GM21423 (cell line): ENCODE measurements at regions not wholly inside any gene's neighbourhood (a gene's known extent, or its start where the extent isn't known, plus 50 kb on each side); places are given as distances from the start of the nearest gene placed in this dataset.
"Not testable (repeated sequence)": the region's sequence is repeated elsewhere in the genome, so short reads cannot be mapped to it uniquely, and the experiment has no call there.

Source experiments
- ATAC-seq: cut with Tn5 transposase; IDR thresholded peaks from one replicate; pipeline ENCODE4 v1.9.1; 2021; ENCODE audit warnings: mild to moderate bottlenecking, moderate library complexity; ENCODE audit not compliant: unreplicated experiment

- no peak for ATAC-seq
These were observed 278.2 kb downstream of the GATA3 start for GRCh38 chr10:8332730-8333111.

- ATAC-seq, result no peak
These were observed 280.1 kb downstream of the GATA3 start for GRCh38 chr10:8334631-8335030.

DNA sequence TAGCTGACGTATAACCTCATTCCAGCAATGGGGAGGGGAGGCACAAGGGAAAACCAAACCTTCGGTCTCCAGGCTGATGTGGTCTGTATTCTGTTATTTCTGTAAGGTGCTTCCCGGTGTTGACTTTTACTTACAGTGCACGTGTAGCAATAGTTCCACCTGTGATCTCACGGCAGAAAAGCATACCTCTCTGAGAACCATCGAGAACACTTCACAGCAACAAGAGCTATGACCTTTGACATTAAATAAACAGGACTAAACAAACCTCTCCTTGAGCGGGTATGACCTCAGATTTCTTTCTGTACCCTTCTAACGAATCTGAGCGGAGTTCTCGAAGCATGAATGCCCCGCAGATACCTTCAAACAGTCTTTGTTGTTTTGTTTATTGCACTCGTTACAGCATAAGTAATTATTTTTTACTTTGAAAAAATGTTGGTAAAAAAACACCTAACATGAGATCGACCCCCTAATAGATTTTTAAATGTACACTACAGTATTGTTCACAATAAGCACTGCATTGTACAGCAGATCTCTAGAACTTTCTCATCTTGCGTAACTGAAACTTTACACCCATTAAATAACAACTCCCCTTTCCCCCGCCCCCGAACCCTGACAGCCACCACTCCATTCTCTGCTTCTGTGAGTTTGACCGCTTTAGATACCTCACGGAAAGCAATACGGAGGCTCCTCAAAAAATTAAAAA is 282.3 kb downstream of the GATA3 start:
- ATAC-seq, result no peak

DNA sequence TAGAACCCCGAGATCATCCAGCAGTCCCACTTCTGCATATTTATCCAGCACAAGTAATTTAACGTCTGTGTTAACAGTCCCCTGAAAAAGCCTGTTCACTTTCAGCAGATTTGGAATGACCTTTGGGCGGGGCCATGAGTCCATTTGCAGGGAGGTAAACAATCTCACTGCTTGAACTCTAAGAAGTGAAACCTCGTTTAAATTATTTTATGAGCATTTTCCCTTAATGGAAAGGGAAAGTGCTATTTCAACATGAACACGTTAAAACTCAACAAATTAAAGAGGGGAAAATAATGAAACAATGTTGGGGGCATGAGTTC is 282.8 kb downstream of the GATA3 start:
- no peak for ATAC-seq

- ATAC-seq, result no peak
These were observed 283.8 kb downstream of the GATA3 start for GRCh38 chr10:8338177-8338766.

GRCh38 chr10:8344756-8345155 is 290.3 kb downstream of the GATA3 start:
- no peak for ATAC-seq

GRCh38 chr10:8346861-8347260 is 292.4 kb downstream of the GATA3 start:
- no peak for ATAC-seq

GRCh38 chr10:8347614-8348013 is 293.1 kb downstream of the GATA3 start:
- ATAC-seq, result not testable (repeated sequence)

DNA sequence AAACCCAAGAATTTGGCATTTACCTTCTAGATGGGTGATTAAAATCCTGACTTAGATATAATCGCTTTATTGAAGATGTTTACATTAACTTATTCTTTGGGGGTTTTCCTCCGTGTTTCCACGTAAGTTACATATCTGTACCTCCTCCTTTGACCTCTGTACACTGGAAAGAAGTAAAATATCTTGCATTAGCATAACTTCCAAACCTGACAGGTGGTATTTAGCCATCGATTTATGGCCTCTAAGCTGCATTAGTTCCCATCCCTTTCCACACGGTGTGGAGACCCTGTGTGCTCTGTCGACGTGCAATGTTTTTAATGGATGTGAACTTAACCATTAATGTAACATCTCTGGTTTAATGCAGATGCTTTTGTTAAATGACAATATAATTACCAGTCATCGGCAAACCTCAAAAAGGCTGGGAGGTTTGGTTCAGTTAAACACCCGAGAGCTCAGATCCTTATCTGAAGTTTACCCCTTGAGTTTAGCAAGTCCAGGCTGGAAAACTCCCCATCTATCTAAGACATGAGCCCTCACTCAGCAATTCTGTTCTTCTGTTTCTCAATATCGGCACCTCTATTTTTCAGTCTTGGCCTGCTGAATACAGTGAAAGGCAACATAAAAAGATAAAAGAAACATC is 295.2 kb downstream of the GATA3 start:
- no peak for ATAC-seq

DNA sequence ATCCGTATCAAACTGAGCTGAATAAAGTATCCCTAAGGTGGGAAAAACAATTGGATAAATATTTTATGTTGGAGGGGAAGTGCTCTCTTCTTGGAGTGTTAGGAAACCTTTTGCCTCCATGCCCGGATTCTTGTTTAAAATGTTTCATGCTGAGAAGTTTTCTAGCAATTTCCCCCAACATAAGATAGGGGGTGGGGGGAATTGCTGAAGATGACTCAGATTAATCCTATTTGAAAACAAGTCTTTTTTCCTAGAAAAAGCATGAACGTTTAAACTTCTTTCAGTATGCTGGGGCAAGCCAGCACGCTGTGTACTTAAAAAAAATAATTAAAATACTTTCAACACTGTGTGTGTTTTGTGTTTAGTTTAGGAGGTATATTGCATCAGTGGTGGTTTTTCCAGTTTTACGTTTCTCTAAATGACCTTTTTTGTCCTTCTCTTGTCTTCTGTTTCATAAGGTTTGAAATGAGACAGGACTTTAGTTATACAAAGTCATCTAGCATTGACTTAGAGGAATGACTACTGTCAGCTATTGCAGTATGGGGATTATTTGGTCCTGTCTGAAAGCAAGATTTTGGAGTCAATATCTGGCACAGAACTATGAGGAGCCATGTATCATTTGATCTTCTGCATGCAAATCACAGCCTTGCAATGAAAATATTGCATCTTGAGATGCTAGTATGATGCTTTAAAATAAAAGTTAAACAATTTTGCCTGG is 295.9 kb downstream of the GATA3 start:
- no peak for ATAC-seq

DNA sequence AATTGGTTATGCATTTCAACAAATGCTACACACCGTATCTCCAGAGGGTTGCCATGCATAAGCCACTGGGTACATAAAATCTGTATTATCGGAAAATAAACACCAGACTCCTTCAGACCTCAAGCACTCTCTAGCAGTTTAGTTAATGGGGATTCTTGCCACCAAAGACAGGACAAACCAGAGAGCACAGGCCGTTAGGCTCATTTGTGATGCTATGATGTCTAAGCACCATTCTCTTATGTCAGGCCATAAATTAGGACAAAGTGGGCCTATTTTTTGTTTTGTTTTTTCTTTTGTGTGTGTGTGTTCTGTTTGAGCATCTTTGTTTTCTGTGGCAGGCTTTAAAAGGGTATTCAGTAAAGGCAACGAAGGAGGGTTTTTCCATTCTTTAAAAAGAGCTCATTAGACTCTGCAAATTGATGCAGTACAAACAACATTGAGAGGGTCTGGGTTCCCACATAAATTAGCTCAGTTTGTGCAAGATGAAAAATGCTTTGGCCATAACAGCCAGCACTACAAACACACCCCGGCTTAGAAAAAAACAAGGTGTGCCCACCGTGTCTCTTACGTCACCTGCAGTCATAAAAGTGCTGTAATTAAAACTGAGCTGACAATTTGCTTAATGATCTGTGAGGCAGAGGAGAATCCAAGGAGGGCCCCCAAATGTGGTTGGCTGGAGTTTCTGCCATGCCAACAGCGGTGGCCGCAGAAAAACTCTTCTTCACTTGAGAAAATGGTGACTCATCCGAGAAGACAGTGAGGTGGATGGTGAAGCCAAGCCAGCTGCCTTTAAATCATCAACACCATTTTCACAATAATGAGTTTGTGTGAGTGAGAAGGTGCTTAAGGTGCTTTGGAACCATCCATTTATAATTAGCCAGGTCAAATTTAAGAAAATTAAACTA is 297.9 kb downstream of the GATA3 start:
- no peak for ATAC-seq

DNA sequence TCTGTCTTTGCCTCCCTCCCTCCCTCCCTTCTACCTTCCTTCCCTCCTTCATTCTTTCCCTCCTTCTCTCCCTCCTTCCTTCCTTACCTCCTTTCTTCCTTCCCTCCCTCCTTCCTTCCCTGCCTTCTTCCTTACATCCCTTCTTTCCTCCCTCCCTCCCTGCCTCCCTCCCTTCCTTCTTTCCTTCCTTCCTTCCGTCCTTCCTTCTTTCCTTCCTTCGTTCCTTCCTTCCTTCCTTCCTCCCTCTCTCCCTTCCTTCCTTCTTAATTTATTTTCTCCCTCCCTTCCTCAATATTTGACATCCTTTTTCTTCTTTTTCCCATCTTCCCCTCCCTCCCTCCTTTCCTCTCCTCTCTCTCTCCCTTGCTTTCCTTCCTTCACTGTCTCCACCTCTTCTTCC is 301.8 kb downstream of the GATA3 start:
- no peak for ATAC-seq

DNA sequence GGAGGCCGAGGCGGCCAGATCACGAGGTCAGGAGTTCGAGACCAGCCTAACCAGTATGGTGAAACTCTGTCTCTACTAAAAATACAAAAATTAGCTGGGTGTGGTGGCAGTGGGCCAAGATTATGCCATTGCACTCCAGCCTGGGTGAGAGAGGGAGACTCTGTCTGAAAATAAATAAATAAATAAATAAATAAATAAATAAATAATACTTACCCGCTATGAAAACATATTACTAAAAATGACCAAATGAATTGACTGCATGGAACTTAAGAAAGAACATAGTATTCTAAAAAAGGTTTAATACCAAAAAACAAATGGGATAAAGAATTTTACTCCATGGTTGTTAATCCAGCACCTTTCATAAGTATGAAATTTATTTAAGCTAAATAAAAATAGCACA is 305.0 kb downstream of the GATA3 start:
- no peak for ATAC-seq

DNA sequence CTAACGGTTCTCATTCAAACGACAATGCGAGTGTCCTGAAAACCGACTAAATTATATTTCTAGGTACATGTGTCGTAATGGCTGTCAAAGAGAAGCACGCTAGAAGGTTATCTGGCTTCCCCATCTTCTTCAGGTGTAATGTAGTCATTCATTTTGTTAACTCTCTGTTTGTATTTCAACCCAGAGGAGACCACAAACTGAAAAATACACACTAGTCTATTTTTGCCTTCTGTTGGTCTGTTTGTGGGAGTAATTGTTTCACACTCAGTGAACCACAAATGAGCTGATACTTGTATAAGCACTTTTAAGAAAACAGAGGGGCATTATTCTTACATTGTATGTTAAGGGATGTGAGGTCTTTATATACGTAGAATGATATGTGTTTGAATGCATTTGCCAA is 305.9 kb downstream of the GATA3 start:
- no peak for ATAC-seq

- no peak for ATAC-seq
These were observed 306.5 kb downstream of the GATA3 start for GRCh38 chr10:8360814-8361509.

DNA sequence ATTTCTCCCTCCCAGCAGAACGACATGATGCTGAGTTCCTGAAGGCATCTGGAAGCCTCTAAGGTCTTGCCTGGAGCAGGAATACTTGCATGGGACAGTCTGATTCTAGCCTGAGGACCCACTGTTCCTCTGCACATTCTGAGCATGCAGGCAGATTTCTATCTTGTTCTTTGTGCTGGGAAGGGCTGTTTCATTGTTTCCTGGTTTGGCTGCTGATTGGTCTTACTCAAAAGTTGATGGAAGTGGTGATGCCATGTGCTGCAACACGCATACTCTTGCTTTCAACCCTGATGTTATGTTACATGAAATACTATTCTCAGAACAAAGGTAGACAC is 307.0 kb downstream of the GATA3 start:
- ATAC-seq, result no peak

DNA sequence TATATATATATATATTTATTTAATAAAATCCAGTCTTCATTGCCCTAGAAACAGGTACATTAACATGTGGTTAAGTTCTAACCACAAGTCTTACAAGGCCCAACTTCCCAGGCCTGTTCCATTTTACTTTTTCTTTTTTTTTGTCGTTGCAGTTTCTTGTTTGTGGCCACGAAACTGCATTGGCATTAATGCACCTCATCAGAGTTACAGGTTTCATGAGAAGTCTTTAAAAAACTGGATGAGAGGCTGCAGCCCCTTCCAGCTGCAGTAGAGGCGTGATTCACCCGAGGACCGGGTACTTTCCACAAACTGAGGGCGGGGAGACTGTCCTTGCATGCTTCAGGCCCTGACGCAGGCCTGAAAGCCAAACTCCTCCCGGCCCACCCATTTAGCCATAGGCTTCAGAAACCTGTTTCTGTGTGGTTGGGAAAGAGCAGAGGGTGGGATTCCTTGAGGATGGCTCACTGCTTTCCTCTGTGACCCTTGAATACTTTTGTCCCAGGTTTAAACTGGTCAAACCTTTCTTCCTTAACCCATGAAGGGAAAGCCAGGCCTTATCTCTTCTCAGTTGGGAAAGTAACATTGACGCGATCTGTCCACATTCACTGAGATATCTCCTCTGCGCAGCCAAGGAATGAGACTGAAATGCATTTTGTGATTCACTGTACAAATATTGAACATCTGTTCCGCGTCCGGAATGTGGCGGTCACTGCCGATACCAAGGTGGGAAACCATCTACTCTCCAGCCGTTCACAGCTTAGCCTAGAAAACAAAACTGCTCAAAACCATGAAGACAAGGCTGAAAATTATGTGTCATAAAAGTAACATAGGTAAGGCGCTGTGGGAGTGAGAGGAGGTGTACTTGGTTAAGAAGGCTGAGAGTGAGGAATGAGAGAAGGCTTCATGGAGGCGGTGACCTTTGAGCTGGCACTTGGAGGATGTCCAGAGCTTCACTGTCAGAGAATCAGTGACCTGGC is 311.7 kb downstream of the GATA3 start:
- ATAC-seq, result no peak

DNA sequence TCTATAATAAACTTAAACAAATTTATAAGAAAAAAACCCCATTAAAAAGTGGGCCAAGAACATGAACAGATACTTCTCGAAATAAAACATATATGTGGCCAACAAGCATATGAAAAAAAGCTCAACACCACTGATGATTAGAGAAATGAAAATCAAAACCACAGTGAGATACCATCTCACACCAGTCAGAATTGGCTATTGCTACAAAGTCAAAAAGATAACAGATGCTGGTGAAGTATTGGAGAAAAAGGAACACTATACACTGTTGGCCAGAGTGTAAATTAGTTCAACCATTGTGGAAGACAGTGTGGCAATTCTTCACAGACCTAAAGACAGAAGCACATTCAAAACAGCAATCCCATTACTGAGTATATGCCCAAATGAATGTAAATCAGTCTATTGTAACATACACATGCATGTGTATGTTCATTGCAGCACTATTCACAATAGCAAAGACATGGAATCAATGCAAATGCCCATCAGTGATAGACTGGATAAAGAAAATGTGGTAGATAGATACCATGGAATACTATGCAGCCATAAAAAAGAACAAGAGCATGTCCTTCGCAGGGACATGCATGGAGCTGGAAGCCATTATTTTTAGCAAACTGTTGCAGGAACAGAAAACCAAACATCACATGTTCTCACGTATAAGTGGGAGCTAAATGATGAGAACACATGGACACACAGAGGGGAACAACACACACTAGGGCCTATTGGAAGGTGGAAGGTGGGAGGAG is 313.4 kb downstream of the GATA3 start:
- not testable (repeated sequence) for ATAC-seq

GRCh38 chr10:8369666-8370065 is 315.2 kb downstream of the GATA3 start:
- ATAC-seq, result peak; percentile 66
